ENCODE measurements at regions not wholly inside any gene's neighbourhood (a gene's known extent, or its start where the extent isn't known, plus 50 kb on each side); places are given as distances from the start of the nearest gene placed in this dataset.

DNA sequence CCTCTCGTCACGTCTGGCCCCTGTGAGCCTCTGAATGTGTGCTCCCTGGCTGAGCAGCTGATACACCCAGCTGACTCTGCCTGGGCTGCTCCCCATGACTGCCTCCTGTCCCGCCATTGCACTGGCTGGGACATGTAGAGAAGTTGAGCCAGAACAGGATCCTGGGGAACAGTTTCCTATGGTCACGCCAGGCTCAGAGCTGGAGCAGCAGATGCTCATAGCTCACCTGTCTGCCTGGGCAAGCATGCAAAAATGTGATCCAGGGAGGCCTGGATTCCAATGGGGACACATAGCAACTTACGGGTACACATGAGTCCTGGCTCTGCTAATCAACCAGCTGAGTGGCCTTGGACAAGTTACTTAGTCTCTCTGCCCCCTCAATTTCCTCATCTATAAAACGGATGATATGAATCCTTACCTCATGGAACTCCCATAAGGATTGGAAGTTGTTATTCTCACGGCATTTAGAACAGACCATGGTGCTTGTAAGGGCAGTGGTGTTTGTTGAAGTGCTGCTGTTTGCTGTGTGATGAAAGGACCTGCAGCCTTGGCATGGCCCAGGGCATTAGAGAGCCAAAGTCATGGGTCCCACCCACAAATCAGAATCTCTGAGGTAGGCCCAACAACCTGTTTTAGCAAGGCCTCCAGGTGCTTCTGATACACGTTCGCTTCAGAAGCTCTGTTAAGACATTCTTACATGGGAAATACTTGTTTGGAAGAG is 150.3 kb upstream of the VANGL1 start:
- DNase-seq (ENCODE audit: low spot score): no peak

GRCh38 chr1:115479055-115479482 is 141.0 kb upstream of the NGF start:
- DNase-seq (ENCODE audit: low spot score): no peak

DNA sequence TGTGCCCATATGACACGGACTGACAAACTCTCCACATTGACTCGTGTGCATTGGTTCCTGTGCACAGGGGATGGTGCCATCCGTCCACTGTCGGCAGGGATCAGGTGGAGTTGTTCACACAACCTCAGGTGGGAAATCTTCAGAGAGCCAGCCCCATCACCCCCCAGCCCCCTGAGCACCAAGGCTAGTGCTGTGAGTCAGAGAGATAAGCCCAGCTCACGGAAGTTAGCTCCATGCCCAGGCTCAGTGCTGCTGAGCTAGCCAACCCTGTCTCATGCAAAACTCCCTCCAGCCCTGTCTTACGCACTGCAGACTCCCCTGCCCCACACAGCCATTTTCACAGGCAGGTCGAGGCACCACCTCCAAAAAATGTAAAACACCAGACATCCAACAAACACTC is 139.0 kb upstream of the NGF start:
- no peak for DNase-seq (ENCODE audit: low spot score)

DNA sequence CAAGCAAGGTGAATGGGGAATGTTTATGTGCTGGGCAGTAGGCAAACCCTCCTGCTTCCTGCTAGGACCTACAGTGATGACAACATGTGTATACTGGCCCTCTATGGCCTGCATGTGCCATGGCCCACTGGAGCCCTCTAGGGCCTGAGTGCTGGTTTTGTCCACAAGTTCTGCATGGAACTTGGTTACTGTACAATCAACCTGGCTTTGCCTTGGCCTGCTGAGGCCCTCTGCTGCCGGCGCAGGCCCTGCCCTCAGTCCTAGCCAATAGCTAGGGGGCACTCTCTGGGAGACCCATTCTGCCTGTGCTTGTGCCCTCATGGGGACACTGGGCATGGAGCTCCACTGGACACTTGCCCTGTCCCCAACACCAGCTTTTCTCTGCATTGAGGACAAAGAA is 138.6 kb upstream of the NGF start:
- no peak for DNase-seq (ENCODE audit: low spot score)

- no peak for DNase-seq (ENCODE audit: low spot score)
Observed at GRCh38 chr1:115475901-115476300, 137.9 kb upstream of the NGF start.

- DNase-seq (ENCODE audit: low spot score): no peak
Observed at GRCh38 chr1:115475252-115475651, 137.2 kb upstream of the NGF start.

DNA sequence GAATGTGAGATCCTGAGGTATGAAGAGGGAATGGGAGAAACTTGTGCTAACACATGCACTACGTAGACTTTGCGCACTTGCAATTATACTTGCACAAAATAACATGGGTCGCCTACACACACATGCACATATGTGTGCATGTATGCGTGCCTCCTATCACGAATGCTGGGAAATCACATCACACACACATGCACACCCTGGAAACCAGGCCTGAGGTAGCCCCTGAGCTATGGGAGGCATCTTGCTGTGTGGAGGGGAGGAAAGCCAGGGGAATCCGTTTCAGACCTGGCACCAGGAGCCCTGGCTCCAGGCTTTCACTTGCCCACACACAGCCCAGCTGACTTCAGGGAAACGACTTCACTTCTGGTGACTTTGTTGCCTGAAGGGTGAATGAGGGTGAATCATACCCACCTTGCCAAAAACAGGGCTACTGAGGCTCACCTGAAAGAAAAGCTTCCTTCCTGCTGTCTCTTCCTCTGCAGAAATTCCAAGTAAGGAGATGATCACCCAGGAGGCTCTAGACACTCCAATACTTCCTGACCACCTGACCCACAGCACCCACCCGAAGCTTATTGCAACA is 136.0 kb upstream of the NGF start:
- no peak for DNase-seq (ENCODE audit: low spot score)

DNA sequence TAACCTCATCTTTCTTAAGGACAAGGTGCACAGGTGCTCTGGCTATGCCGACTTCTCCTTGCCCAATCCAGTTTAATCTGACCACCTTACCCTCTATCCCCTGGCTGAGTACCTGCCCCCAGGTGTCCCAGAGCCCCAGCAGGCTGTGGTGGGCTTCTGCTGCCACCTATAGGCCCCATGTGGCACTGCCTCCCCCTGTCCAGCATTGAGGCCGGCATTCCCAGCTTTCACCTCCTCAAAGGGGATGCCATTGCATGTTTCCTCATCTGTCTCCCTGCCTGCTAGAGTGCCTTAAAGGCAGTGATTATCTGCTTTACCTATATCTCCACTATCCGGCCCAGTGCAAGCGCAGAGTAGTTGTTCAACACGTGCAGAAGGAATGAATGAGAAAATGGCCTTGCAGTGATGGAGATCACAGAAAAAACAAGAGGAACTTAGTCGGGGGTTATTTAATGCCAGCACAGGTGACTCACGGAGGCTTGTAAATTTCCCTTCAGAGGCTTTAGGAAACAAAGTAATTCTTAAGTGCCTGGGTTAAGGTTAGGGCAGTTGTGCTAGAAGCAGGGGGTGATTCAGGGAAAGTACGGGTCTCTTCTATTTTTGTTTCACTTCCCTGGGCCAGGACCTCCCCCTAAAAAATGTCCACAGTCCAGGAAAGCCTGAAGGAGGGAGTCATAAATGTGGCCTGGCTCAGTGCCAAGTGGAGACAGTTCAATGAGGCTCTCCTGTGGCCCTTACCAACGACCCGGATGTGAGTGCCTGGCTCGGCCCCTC is 131.8 kb upstream of the NGF start:
- peak; percentile 55 for DNase-seq (ENCODE audit: low spot score)

GRCh38 chr1:115467790-115468189 is 129.7 kb upstream of the NGF start:
- DNase-seq (ENCODE audit: low spot score): no peak

GRCh38 chr1:115467196-115467595 is 129.1 kb upstream of the NGF start:
- DNase-seq (ENCODE audit: low spot score): no peak

- no peak for DNase-seq (ENCODE audit: low spot score)
Observed at GRCh38 chr1:115466433-115466832, 128.4 kb upstream of the NGF start.

- no peak for DNase-seq (ENCODE audit: low spot score)
Observed at GRCh38 chr1:115465802-115466363, 127.8 kb upstream of the NGF start.

DNA sequence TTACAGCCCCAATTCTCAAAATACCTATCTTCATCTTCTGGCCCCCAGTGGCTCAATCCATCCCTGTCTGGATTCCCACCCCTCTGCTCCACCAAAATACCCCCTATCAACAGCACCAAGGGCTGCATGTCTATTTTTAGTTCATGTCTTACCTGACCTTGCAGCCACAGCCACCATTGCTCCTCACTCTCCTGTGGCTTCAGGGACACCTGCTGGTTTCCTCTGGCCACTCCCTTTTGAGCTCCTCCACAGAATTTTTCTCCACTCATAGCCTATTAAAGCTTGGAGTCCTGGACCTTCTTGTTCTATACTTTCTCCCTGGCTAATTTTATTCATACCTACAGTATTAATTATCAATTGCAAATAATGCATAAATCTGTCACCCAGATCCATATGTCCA is 125.3 kb upstream of the NGF start:
- DNase-seq (ENCODE audit: low spot score): peak; percentile 53

DNA sequence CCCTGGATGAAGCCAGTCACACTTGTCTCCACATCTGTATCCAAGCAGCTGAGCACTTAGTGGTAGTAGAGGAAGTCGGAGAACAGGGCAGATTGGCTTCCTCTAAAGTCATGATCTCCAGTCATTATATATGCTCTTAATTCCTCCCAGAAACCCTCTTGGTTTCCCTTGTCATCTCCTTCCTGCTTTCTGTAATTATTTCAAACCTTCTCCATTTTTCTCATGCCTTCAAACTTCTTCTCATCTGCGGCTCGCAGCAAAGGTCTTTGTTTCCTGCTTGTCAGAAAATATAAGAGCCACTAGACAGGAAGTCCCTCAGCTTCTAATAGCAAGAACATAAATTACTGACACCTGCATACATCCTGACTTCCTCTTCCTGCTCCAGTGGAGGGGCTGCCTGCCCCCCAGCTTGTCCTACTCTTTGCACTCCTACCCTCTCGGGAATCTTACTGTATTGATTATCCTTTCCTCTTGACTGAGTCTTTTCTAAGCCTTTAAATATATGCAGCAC is 124.6 kb upstream of the NGF start:
- no peak for DNase-seq (ENCODE audit: low spot score)

GRCh38 chr1:115461526-115461925 is 123.5 kb upstream of the NGF start:
- DNase-seq (ENCODE audit: low spot score): no peak

GRCh38 chr1:115459161-115459560 is 121.1 kb upstream of the NGF start:
- DNase-seq (ENCODE audit: low spot score): no peak

DNA sequence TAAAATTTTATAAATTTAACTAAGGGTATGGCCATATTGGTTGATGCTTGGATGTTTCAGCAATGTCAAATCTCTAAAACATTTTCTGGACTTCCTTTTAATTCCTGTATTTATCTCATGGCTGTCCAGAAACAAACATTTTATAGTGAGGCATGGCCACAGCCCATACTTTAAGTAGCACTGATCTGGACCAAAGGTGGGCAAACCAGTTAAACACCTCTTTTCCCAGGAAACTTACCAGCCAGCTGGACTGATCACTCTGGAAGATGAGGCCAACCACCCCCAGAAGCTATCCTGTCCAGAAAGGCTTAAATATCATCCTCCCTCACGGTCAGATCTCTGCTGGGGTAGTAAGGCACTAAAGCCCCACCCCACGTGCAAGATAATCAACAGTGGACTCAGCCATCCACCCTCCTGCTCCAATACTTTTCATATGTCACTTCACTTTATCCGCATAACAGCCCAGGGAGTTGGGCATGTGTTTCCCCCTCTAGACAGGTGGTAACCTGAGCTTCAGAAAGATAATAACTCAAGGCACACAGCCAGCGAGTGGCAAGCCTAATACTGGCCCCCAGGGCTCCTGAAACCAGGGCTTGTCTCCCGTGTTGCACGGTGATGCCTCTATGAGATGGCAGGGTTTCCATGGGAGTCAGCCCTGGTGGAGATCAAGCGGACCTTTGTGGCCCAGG is 120.5 kb upstream of the NGF start:
- DNase-seq (ENCODE audit: low spot score): no peak

- DNase-seq (ENCODE audit: low spot score): no peak
Observed at GRCh38 chr1:115457289-115457688, 119.2 kb upstream of the NGF start.

GRCh38 chr1:115456441-115456961 is 118.5 kb upstream of the NGF start:
- no peak for DNase-seq (ENCODE audit: low spot score)

- no peak for DNase-seq (ENCODE audit: low spot score)
Observed at GRCh38 chr1:115454837-115455511, 116.9 kb upstream of the NGF start.

- no peak for DNase-seq (ENCODE audit: low spot score)
Observed at GRCh38 chr1:115453666-115454065, 115.6 kb upstream of the NGF start.

All from SW480 (cell line).